Transverse colon (tissue), 3 donors: ENCODE measurements at regions not wholly inside any gene's neighbourhood (a gene's known extent, or its start where the extent isn't known, plus 50 kb on each side); places are given as distances from the start of the nearest gene placed in this dataset.

Source experiments
- CTCF ChIP-seq, 5 experiments: fragments of 200-600 bp in 3 of 5; fragments of 450-650 bp in 2 of 5; sonication (generic) in 3 of 5; IDR thresholded peaks; 1 replicate in 2 of 5; 2 replicates in 3 of 5; pipeline ENCODE4 v1.5.1; 2016 to 2017; ENCODE audit warnings: antibody characterized with exemption in 5 of 5, inconsistent platforms in 3 of 5, mild to moderate bottlenecking in 2 of 5, moderate library complexity in 1 of 5
- EP300 ChIP-seq: sonication (generic); formaldehyde crosslinking; IDR thresholded peaks from one replicate; pipeline ENCODE4 v1.6.1; 2017; ENCODE audit warnings: antibody characterized with exemption, low read depth

GRCh38 chr7:83799333-83799732, 150.4 kb upstream of the SEMA3E start:
- TF ChIP-seq CTCF (IDR thresholded peaks at IDR 0.05) (no peak), EP300 (no peak)
